ENCODE measurements at regions not wholly inside any gene's neighbourhood (a gene's known extent, or its start where the extent isn't known, plus 50 kb on each side); places are given as distances from the start of the nearest gene placed in this dataset.

- TF ChIP-seq, protein P1, sequence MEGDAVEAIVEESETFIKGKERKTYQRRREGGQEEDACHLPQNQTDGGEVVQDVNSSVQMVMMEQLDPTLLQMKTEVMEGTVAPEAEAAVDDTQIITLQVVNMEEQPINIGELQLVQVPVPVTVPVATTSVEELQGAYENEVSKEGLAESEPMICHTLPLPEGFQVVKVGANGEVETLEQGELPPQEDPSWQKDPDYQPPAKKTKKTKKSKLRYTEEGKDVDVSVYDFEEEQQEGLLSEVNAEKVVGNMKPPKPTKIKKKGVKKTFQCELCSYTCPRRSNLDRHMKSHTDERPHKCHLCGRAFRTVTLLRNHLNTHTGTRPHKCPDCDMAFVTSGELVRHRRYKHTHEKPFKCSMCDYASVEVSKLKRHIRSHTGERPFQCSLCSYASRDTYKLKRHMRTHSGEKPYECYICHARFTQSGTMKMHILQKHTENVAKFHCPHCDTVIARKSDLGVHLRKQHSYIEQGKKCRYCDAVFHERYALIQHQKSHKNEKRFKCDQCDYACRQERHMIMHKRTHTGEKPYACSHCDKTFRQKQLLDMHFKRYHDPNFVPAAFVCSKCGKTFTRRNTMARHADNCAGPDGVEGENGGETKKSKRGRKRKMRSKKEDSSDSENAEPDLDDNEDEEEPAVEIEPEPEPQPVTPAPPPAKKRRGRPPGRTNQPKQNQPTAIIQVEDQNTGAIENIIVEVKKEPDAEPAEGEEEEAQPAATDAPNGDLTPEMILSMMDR (optimal IDR thresholded peaks at IDR 0.05 in 1 of 3, IDR thresholded peaks at IDR 0.05 in 1 of 3, conservative IDR thresholded peaks at IDR 0.05 in 1 of 3; ENCODE audit: extremely low read depth in 1 of 3, insufficient read depth in 2 of 3, low read length in 3 of 3) = no peak
- no peak overlapping the region for H2AFZ ChIP-seq (ENCODE audit: control insufficient read depth, low read length)
- H3K4me1 ChIP-seq (ENCODE audit: control insufficient read depth, extremely low read depth, insufficient read depth, low read length) = no peaks in the 10 kb centered on the region
- no peak overlapping the region for H3K9ac ChIP-seq (ENCODE audit: control insufficient read depth, extremely low read depth, insufficient read depth, low read length)
- no peak overlapping the region for H3K4me3 ChIP-seq (ENCODE audit: control insufficient read depth in 2 of 3, extremely low read depth in 1 of 3, insufficient read depth in 2 of 3, low read depth in 1 of 3, low read length in 3 of 3)
- no peaks in the 10 kb centered on the region for H4K20me1 ChIP-seq (ENCODE audit: control insufficient read depth, extremely low read depth, insufficient read depth, low read length)
- H3K9me1 ChIP-seq (ENCODE audit: control insufficient read depth, extremely low read depth, insufficient read depth, low read length) = no peaks in the 10 kb centered on the region
- peaks cover 4% of the 10 kb centered on the region for H3K9me3 ChIP-seq (ENCODE audit: control insufficient read depth, low read depth, low read length)
- dilution Hi-C loops (cut with MboI; ENCODE audit: extremely low pct_ligation_motif_present, low sequenced_read_pairs) = no loop called here
- no peak overlapping the region for H3K4me2 ChIP-seq (ENCODE audit: control insufficient read depth, extremely low read depth, insufficient read depth, low read depth, low read length)
- no peaks in the 10 kb centered on the region for H3K27me3 ChIP-seq (ENCODE audit: control insufficient read depth, extremely low read depth, insufficient read depth, low read length)
- no peaks in the 10 kb centered on the region for H3K36me3 ChIP-seq (ENCODE audit: control insufficient read depth in 2 of 2, extremely low read depth in 1 of 2, insufficient read depth in 2 of 2, low read length in 2 of 2)
- FAIRE-seq = no peak
- H3K27ac ChIP-seq (ENCODE audit: control insufficient read depth, insufficient read depth, low read length) = no peak overlapping the region
- H3K79me2 ChIP-seq (ENCODE audit: control insufficient read depth, insufficient read depth, low read length) = no peaks in the 10 kb centered on the region
- no peak for DNase-seq (ENCODE audit: low read depth, low spot score)
These were observed 634.8 kb downstream of the GALR1 start for GRCh38 chr18:77884454-77884853.

DNA sequence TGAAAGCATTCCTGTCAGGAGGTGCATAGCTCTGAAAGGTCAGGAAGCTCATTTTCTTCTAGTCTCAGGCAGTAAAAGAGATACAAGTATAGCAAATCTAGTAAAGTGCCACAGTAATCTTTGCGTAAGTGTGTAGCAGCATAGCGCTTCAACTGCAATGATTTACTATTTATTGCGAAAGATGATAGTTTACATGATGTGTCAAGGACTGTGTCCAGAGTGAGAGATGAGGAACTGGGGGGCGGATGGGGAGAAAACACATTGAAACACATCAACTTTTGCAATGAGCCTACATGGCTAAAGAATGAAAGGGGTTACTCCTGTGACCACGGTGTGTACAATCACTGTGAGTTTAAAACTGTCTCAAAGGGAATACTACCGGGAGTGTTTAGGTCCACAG is 644.4 kb downstream of the GALR1 start:
- Histone ChIP-seq H2AFZ (ENCODE audit: control insufficient read depth, low read length) (no peak overlapping the region), H3K36me3 (ENCODE audit: control insufficient read depth in 2 of 2, extremely low read depth in 1 of 2, insufficient read depth in 2 of 2, low read length in 2 of 2) (no peaks in the 10 kb centered on the region), H3K27ac (ENCODE audit: control insufficient read depth, insufficient read depth, low read length) (no peak overlapping the region), H3K79me2 (ENCODE audit: control insufficient read depth, insufficient read depth, low read length) (no peaks in the 10 kb centered on the region), H3K9ac (ENCODE audit: control insufficient read depth, extremely low read depth, insufficient read depth, low read length) (no peak overlapping the region), H3K4me3 (ENCODE audit: control insufficient read depth in 2 of 3, extremely low read depth in 1 of 3, insufficient read depth in 2 of 3, low read depth in 1 of 3, low read length in 3 of 3) (no peak overlapping the region), H3K4me2 (ENCODE audit: control insufficient read depth, extremely low read depth, insufficient read depth, low read depth, low read length) (no peak overlapping the region), H3K9me3 (ENCODE audit: control insufficient read depth, low read depth, low read length) (peaks cover 2% of the 10 kb centered on the region), H3K27me3 (ENCODE audit: control insufficient read depth, extremely low read depth, insufficient read depth, low read length) (no peaks in the 10 kb centered on the region), H4K20me1 (ENCODE audit: control insufficient read depth, extremely low read depth, insufficient read depth, low read length) (no peaks in the 10 kb centered on the region), H3K9me1 (ENCODE audit: control insufficient read depth, extremely low read depth, insufficient read depth, low read length) (no peaks in the 10 kb centered on the region), H3K4me1 (ENCODE audit: control insufficient read depth, extremely low read depth, insufficient read depth, low read length) (no peaks in the 10 kb centered on the region)
- dilution Hi-C loops (cut with MboI; ENCODE audit: extremely low pct_ligation_motif_present, low sequenced_read_pairs) = no loop called here
- FAIRE-seq (no peak), DNase-seq (ENCODE audit: low read depth, low spot score) (no peak)
- no peak for TF ChIP-seq EZH2 (IDR thresholded peaks at IDR 0.05; ENCODE audit: low read length)
- TF ChIP-seq, protein P1 (optimal IDR thresholded peaks at IDR 0.05 in 1 of 3, IDR thresholded peaks at IDR 0.05 in 1 of 3, conservative IDR thresholded peaks at IDR 0.05 in 1 of 3; ENCODE audit: extremely low read depth in 1 of 3, insufficient read depth in 2 of 3, low read length in 3 of 3) = no peak

All from keratinocyte (primary cell).